ENCODE measurements at regions not wholly inside any gene's neighbourhood (a gene's known extent, or its start where the extent isn't known, plus 50 kb on each side); places are given as distances from the start of the nearest gene placed in this dataset.

- TF ChIP-seq CTCF (conservative IDR thresholded peaks at IDR 0.05; ENCODE audit: low read depth, low read length) (no peak), EZH2 (IDR thresholded peaks at IDR 0.05; ENCODE audit: low read length, unreplicated experiment) (no peak)
Observed at GRCh38 chr20:50413088-50413500, 97.1 kb upstream of the PTPN1 start.
